ENCODE measurements at regions not wholly inside any gene's neighbourhood (a gene's known extent, or its start where the extent isn't known, plus 50 kb on each side); places are given as distances from the start of the nearest gene placed in this dataset.

- Histone ChIP-seq H3K27ac (no peak overlapping the region), H3K4me1 (no peaks in the 10 kb centered on the region), H3K4me3 (no peak overlapping the region), H3K27me3 (no peaks in the 10 kb centered on the region), H3K36me3 (no peaks in the 10 kb centered on the region), H3K9me3 (peaks cover 0 to 5% of the 10 kb centered on the region in 2 donors)
- in situ Hi-C loops (cut with MboI; ENCODE audit: low pct_ligation_motif_present in 1 of 4, low pct_unique_long_range_greater_than_20kb in 1 of 4, low sequenced_read_pairs in 3 of 4) = no loop called here
- TF ChIP-seq CTCF (IDR thresholded peaks at IDR 0.05) (no peak), POLR2AphosphoS5 (IDR thresholded peaks at IDR 0.05) (no peak), POLR2A (IDR thresholded peaks at IDR 0.05) (no peak), EP300 (IDR thresholded peaks at IDR 0.05; ENCODE audit: low read depth) (no peak)
- intact Hi-C loops (cut with DNase I; ENCODE audit: low total_unique reads) = no loop called here
- WGBS, 2 donors (ENCODE audit: low coverage in 1 of 2) = 76 to 93% methylated on average over 3 to 5 of the region's 5 CpGs
- DNase-seq = no peak
Measured at GRCh38 chr17:78305801-78306200, 54.1 kb downstream of the SOCS3 start.

- TF ChIP-seq CTCF (IDR thresholded peaks at IDR 0.05) (no peak), POLR2A (IDR thresholded peaks at IDR 0.05) (no peak), POLR2AphosphoS5 (IDR thresholded peaks at IDR 0.05) (no peak), EP300 (IDR thresholded peaks at IDR 0.05; ENCODE audit: low read depth) (no peak)
- no peaks in the 10 kb centered on the region for H3K4me1 ChIP-seq
- no peak overlapping the region for H3K27ac ChIP-seq
- no peaks in the 10 kb centered on the region for H3K27me3 ChIP-seq
- intact Hi-C loops (cut with DNase I; ENCODE audit: low total_unique reads) (no loop called here), in situ Hi-C loops (cut with MboI; ENCODE audit: low pct_ligation_motif_present in 1 of 4, low pct_unique_long_range_greater_than_20kb in 1 of 4, low sequenced_read_pairs in 3 of 4) (no loop called here)
- WGBS, 2 donors (ENCODE audit: low coverage in 1 of 2) = 74% methylated on average over 9 of the region's 9 CpGs; no CpG with 5 or more reads in 1 of the 2 donors
- no peak overlapping the region for H3K4me3 ChIP-seq
- peaks cover 0 to 5% of the 10 kb centered on the region in 2 donors for H3K9me3 ChIP-seq
- no peaks in the 10 kb centered on the region for H3K36me3 ChIP-seq
- no peak for DNase-seq
Measured at GRCh38 chr17:78304549-78305037, 55.3 kb downstream of the SOCS3 start.

GRCh38 chr17:78302478-78302877 lies 57.4 kb downstream of the SOCS3 start:
- 97% methylated on average over 5 of the region's 5 CpGs; no CpG with 5 or more reads in 1 of the 2 donors for WGBS, 2 donors (ENCODE audit: low coverage in 1 of 2)
- intact Hi-C loops (cut with DNase I; ENCODE audit: low total_unique reads) = no loop called here
- in situ Hi-C loops (cut with MboI; ENCODE audit: low pct_ligation_motif_present in 1 of 4, low pct_unique_long_range_greater_than_20kb in 1 of 4, low sequenced_read_pairs in 3 of 4) = no loop called here

GRCh38 chr17:78301821-78302213 lies 58.1 kb downstream of the SOCS3 start:
- no peak for DNase-seq
- in situ Hi-C loops (cut with MboI; ENCODE audit: low pct_ligation_motif_present in 1 of 4, low pct_unique_long_range_greater_than_20kb in 1 of 4, low sequenced_read_pairs in 3 of 4) = no loop called here
- 95% methylated on average over 11 of the region's 11 CpGs; no CpG with 5 or more reads in 1 of the 2 donors for WGBS, 2 donors (ENCODE audit: low coverage in 1 of 2)

More at GRCh38 chr17:78302478-78302877, 57.4 kb downstream of the SOCS3 start:
- no peaks in the 10 kb centered on the region for H3K36me3 ChIP-seq
- H3K27me3 ChIP-seq = no peaks in the 10 kb centered on the region
- no peaks in the 10 kb centered on the region for H3K4me1 ChIP-seq
- H3K27ac ChIP-seq = no peak overlapping the region
- no peak overlapping the region for H3K4me3 ChIP-seq
- DNase-seq = no peak
- H3K9me3 ChIP-seq = peaks cover 0 to 5% of the 10 kb centered on the region in 2 donors
- no peak for TF ChIP-seq POLR2A (IDR thresholded peaks at IDR 0.05)
- no peak for TF ChIP-seq POLR2AphosphoS5 (IDR thresholded peaks at IDR 0.05)
- TF ChIP-seq CTCF (IDR thresholded peaks at IDR 0.05) = no peak
- TF ChIP-seq EP300 (IDR thresholded peaks at IDR 0.05; ENCODE audit: low read depth) = no peak

More at GRCh38 chr17:78301821-78302213, 58.1 kb downstream of the SOCS3 start:
- TF ChIP-seq POLR2A (IDR thresholded peaks at IDR 0.05) = no peak
- no peak for TF ChIP-seq EP300 (IDR thresholded peaks at IDR 0.05; ENCODE audit: low read depth)
- TF ChIP-seq CTCF (IDR thresholded peaks at IDR 0.05) = no peak
- TF ChIP-seq POLR2AphosphoS5 (IDR thresholded peaks at IDR 0.05) = no peak
- Histone ChIP-seq H3K4me1 (no peaks in the 10 kb centered on the region), H3K9me3 (peaks cover 0 to 3% of the 10 kb centered on the region in 2 donors), H3K4me3 (no peak overlapping the region), H3K36me3 (no peaks in the 10 kb centered on the region), H3K27me3 (no peaks in the 10 kb centered on the region), H3K27ac (no peak overlapping the region)
- intact Hi-C loops (cut with DNase I; ENCODE audit: low total_unique reads) = no loop called here

All from transverse colon (tissue), 4 donors.